ENCODE measurements at regions not wholly inside any gene's neighbourhood (a gene's known extent, or its start where the extent isn't known, plus 50 kb on each side); places are given as distances from the start of the nearest gene placed in this dataset.

DNA sequence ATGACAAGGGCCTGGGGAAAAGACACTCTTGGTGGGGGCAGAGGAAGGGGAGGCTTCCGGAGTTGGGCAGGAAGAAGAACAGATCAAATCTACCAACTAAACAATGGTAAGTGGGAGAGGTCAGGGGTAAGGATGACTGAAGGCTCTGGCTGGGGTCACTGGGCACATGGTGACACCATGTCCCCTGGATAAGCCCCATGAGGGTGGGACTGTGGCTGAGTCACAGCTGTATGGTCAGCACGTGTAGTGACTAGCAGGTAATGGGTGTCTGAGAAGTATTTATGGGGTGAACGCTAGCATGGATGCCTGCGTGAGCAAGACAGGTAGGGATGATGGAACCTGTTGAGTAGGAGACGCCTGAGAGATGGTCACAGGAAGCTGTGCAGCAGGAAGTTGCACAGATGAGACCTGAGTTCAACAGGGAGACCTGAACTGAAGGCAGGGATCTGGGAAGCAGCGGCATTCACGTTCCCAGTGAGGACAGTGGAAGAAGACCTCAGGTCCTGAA lies 64.5 kb upstream of the SNX9 start:
- Mint-ChIP-seq H3K36me3 (ENCODE audit: insufficient read depth) (no peaks in the 10 kb centered on the region), H3K27ac (no peak overlapping the region), H3K27me3 (peaks cover 21% of the 10 kb centered on the region), H3K9me3 (ENCODE audit: low read depth) (no peaks in the 10 kb centered on the region), H3K4me3 (ENCODE audit: low read depth) (no peak overlapping the region), H3K4me1 (ENCODE audit: low read depth) (peaks cover 10% of the 10 kb centered on the region)
- TF ChIP-seq, protein P1, sequence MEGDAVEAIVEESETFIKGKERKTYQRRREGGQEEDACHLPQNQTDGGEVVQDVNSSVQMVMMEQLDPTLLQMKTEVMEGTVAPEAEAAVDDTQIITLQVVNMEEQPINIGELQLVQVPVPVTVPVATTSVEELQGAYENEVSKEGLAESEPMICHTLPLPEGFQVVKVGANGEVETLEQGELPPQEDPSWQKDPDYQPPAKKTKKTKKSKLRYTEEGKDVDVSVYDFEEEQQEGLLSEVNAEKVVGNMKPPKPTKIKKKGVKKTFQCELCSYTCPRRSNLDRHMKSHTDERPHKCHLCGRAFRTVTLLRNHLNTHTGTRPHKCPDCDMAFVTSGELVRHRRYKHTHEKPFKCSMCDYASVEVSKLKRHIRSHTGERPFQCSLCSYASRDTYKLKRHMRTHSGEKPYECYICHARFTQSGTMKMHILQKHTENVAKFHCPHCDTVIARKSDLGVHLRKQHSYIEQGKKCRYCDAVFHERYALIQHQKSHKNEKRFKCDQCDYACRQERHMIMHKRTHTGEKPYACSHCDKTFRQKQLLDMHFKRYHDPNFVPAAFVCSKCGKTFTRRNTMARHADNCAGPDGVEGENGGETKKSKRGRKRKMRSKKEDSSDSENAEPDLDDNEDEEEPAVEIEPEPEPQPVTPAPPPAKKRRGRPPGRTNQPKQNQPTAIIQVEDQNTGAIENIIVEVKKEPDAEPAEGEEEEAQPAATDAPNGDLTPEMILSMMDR (IDR thresholded peaks at IDR 0.05; ENCODE audit: unreplicated experiment), result no peak
- no peak for DNase-seq (ENCODE audit: low spot score, unreplicated experiment)

DNA sequence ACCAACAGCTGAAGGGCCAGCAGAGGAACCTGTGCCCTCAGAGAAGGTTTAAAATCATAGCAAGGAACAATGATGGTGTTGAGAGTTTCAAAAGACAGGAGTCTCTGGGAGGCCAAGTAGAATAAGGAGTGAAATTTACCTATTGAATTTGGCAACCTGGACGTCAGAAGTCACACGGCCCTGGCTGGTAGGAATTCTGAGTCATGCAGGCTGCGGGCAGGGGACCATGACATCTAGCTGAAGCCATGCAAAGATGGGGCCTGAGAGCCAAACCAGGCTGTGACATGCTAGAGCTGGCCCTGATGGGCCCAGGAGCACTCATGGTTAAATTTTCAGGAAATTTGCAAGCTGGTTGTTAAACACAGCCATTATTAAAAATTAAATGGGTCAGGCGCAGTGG lies 64.0 kb upstream of the SNX9 start:
- Mint-ChIP-seq H3K4me3 (ENCODE audit: low read depth) (no peak overlapping the region), H3K36me3 (ENCODE audit: insufficient read depth) (no peaks in the 10 kb centered on the region), H3K27me3 (peaks cover 21% of the 10 kb centered on the region), H3K9me3 (ENCODE audit: low read depth) (no peaks in the 10 kb centered on the region), H3K4me1 (ENCODE audit: low read depth) (peaks cover 13% of the 10 kb centered on the region), H3K27ac (no peak overlapping the region)
- TF ChIP-seq, protein P1 (IDR thresholded peaks at IDR 0.05; ENCODE audit: unreplicated experiment), result no peak
- DNase-seq (ENCODE audit: low spot score, unreplicated experiment), result no peak

DNA sequence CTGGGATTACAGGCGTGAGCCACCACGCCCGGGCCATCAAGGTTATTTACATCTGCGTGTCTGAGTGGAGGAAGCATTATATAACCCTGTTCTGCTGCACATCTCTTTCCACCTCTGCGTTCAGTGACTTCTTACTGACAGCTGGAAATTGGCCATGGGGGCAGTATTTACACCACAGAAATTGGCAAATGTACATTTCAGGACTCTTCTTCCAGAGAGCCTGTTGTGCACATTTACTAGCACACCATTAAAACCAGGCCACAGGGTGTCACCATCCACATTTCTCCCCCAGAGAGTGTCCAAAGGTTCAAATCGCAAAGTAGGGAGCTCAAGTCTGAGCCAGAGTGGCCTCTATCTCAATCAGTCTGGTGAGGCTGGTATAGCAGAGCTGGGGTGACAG lies 62.9 kb upstream of the SNX9 start:
- TF ChIP-seq, protein P1 (IDR thresholded peaks at IDR 0.05; ENCODE audit: unreplicated experiment), result no peak
- no peak overlapping the region for H3K4me3 Mint-ChIP-seq (ENCODE audit: low read depth)
- no peaks in the 10 kb centered on the region for H3K36me3 Mint-ChIP-seq (ENCODE audit: insufficient read depth)
- peaks cover 19% of the 10 kb centered on the region for H3K27me3 Mint-ChIP-seq
- DNase-seq (ENCODE audit: low spot score, unreplicated experiment), result no peak
- H3K9me3 Mint-ChIP-seq (ENCODE audit: low read depth), result no peaks in the 10 kb centered on the region
- H3K27ac Mint-ChIP-seq, result no peak overlapping the region
- H3K4me1 Mint-ChIP-seq (ENCODE audit: low read depth), result peaks cover 13% of the 10 kb centered on the region

DNA sequence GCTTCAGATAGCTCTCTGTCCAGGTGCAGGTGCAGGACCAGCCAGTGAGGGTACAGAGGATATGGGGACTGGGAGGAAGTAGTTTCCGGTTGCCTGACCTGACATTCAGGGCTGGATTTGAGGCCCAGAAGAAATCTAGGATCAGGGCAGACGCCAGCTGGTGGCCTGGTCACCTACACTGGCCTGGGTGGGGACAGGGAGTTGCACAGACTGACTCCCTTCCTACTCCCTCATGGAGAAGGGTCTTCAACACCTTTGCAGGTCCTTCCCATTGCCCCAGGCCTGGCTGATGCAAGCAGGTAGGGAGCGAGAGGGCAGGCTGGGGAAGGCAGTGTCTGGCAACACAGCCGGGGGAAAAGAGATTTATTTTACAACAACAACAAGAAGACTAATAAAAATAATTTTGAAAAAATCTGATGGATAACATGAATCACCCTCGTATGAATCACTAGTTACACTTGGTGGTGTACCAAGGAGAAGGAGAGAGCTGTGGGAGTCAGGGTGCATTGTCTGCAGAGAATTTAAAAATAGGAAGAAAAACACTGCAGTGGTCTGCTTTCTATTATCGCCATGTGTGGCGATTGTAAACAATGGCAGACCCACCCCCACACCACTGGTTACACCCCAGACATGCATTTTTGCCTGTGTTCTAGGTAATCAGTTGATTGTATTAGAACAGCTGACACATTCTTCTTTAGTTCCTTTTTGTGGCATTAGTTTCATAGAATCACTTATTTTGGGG lies 62.3 kb upstream of the SNX9 start:
- H3K27ac Mint-ChIP-seq, result peak overlapping the region; percentile 16
- no peak for DNase-seq (ENCODE audit: low spot score, unreplicated experiment)
- H3K36me3 Mint-ChIP-seq (ENCODE audit: insufficient read depth), result no peaks in the 10 kb centered on the region

DNA sequence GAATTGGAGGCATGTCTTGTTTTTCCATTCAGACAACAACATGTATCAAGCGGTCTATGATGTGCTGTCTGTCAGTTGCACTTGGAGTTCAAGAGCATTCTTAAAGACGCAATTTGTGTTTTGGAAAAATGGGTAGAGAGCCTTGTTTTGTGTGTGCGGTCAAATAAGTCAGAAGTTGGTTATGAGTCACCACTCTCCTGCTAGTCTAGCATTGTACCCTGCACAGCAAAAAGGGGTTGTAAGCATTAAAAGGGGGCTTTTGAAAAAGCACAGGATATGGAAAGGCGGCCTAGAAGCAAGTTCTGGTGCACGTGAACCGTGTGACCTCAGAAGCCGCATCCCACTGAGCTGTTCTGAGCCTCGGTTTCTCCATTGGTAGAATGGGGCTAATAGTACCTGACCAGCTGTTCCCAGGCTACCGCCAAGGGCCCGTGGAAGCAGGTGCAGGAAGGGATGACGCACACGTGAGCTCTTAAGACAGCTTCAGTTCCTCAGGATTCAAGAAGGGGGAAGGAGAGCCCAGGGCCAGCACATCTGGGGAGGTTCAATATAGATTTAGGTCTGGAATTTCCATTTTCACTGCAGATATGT lies 61.6 kb upstream of the SNX9 start:
- Mint-ChIP-seq H3K9me3 (ENCODE audit: low read depth) (no peaks in the 10 kb centered on the region), H3K36me3 (ENCODE audit: insufficient read depth) (no peaks in the 10 kb centered on the region), H3K4me1 (ENCODE audit: low read depth) (peaks cover 13% of the 10 kb centered on the region), H3K27me3 (peaks cover 16% of the 10 kb centered on the region), H3K27ac (no peak overlapping the region), H3K4me3 (ENCODE audit: low read depth) (no peak overlapping the region)
- TF ChIP-seq, protein P1 (IDR thresholded peaks at IDR 0.05; ENCODE audit: unreplicated experiment), result no peak
- no peak for DNase-seq (ENCODE audit: low spot score, unreplicated experiment)

More for the DNA sequence above, 62.3 kb upstream of the SNX9 start:
- Mint-ChIP-seq H3K9me3 (ENCODE audit: low read depth) (no peaks in the 10 kb centered on the region), H3K27me3 (peaks cover 18% of the 10 kb centered on the region), H3K4me3 (ENCODE audit: low read depth) (no peak overlapping the region), H3K4me1 (ENCODE audit: low read depth) (peaks cover 13% of the 10 kb centered on the region)
- TF ChIP-seq, protein P1 (IDR thresholded peaks at IDR 0.05; ENCODE audit: unreplicated experiment), result no peak
